ENCODE measurements at regions not wholly inside any gene's neighbourhood (a gene's known extent, or its start where the extent isn't known, plus 50 kb on each side); places are given as distances from the start of the nearest gene placed in this dataset.

- H3K9ac ChIP-seq (ENCODE audit: low read depth, low read length): no peak overlapping the region
- H3K4me3 ChIP-seq (ENCODE audit: low read length): no peak overlapping the region
- peaks cover 25% of the 10 kb centered on the region for H3K4me1 ChIP-seq (ENCODE audit: control insufficient read depth, insufficient read depth, low read length)
- H3K9me3 ChIP-seq (replicated peaks; ENCODE audit: low read length): no peaks in the 10 kb centered on the region
- no peak overlapping the region for H3K4me2 ChIP-seq (ENCODE audit: low read length)
- H3K36me3 ChIP-seq (ENCODE audit: insufficient read depth, low read length): no peaks in the 10 kb centered on the region
- no peaks in the 10 kb centered on the region for H3K27me3 ChIP-seq (ENCODE audit: control insufficient read depth, insufficient read depth, low read length)
Measured at GRCh38 chr3:154782151-154782550, 298.0 kb upstream of the MME start.

- H3K9ac ChIP-seq (ENCODE audit: low read depth, low read length): no peak overlapping the region
- H3K4me2 ChIP-seq (ENCODE audit: low read length): no peak overlapping the region
- H3K27me3 ChIP-seq (ENCODE audit: control insufficient read depth, insufficient read depth, low read length): no peaks in the 10 kb centered on the region
- no peaks in the 10 kb centered on the region for H3K36me3 ChIP-seq (ENCODE audit: insufficient read depth, low read length)
- H3K9me3 ChIP-seq (replicated peaks; ENCODE audit: low read length): no peaks in the 10 kb centered on the region
- H3K4me1 ChIP-seq (ENCODE audit: control insufficient read depth, insufficient read depth, low read length): peaks cover 25% of the 10 kb centered on the region
- no peak overlapping the region for H3K4me3 ChIP-seq (ENCODE audit: low read length)
Measured at GRCh38 chr3:154781595-154781994, 298.5 kb upstream of the MME start.

GRCh38 chr3:154780263-154780662 is 299.9 kb upstream of the MME start:
- no peak overlapping the region for H3K4me2 ChIP-seq (ENCODE audit: low read length)
- H3K36me3 ChIP-seq (ENCODE audit: insufficient read depth, low read length): no peaks in the 10 kb centered on the region
- H3K27me3 ChIP-seq (ENCODE audit: control insufficient read depth, insufficient read depth, low read length): no peaks in the 10 kb centered on the region
- no peak overlapping the region for H3K4me3 ChIP-seq (ENCODE audit: low read length)
- H3K4me1 ChIP-seq (ENCODE audit: control insufficient read depth, insufficient read depth, low read length): peaks cover 25% of the 10 kb centered on the region
- no peaks in the 10 kb centered on the region for H3K9me3 ChIP-seq (replicated peaks; ENCODE audit: low read length)
- no peak overlapping the region for H3K9ac ChIP-seq (ENCODE audit: low read depth, low read length)

- no peaks in the 10 kb centered on the region for H3K9me3 ChIP-seq (replicated peaks; ENCODE audit: low read length)
- no peaks in the 10 kb centered on the region for H3K36me3 ChIP-seq (ENCODE audit: insufficient read depth, low read length)
- peaks cover 25% of the 10 kb centered on the region for H3K4me1 ChIP-seq (ENCODE audit: control insufficient read depth, insufficient read depth, low read length)
Measured at GRCh38 chr3:154779571-154779970, 300.5 kb upstream of the MME start.

GRCh38 chr3:154778057-154778456 is 302.1 kb upstream of the MME start:
- no peaks in the 10 kb centered on the region for H3K36me3 ChIP-seq (ENCODE audit: insufficient read depth, low read length)
- no peak overlapping the region for H3K4me3 ChIP-seq (ENCODE audit: low read length)
- H3K27me3 ChIP-seq (ENCODE audit: control insufficient read depth, insufficient read depth, low read length): no peaks in the 10 kb centered on the region
- no peak overlapping the region for H3K4me2 ChIP-seq (ENCODE audit: low read length)
- H3K4me1 ChIP-seq (ENCODE audit: control insufficient read depth, insufficient read depth, low read length): peaks cover 19% of the 10 kb centered on the region
- H3K9ac ChIP-seq (ENCODE audit: low read depth, low read length): no peak overlapping the region
- H3K9me3 ChIP-seq (replicated peaks; ENCODE audit: low read length): no peaks in the 10 kb centered on the region

More at GRCh38 chr3:154779571-154779970, 300.5 kb upstream of the MME start:
- Histone ChIP-seq H3K27me3 (ENCODE audit: control insufficient read depth, insufficient read depth, low read length) (no peaks in the 10 kb centered on the region), H3K9ac (ENCODE audit: low read depth, low read length) (peak overlapping the region; percentile 44), H3K4me2 (ENCODE audit: low read length) (peak overlapping the region; percentile 16), H3K4me3 (ENCODE audit: low read length) (no peak overlapping the region)

- Histone ChIP-seq H3K36me3 (ENCODE audit: insufficient read depth, low read length) (no peaks in the 10 kb centered on the region), H3K4me1 (ENCODE audit: control insufficient read depth, insufficient read depth, low read length) (peaks cover 17% of the 10 kb centered on the region), H3K4me3 (ENCODE audit: low read length) (no peak overlapping the region), H3K4me2 (ENCODE audit: low read length) (no peak overlapping the region), H3K9ac (ENCODE audit: low read depth, low read length) (no peak overlapping the region), H3K9me3 (replicated peaks; ENCODE audit: low read length) (no peaks in the 10 kb centered on the region), H3K27me3 (ENCODE audit: control insufficient read depth, insufficient read depth, low read length) (no peaks in the 10 kb centered on the region)
Measured at GRCh38 chr3:154776549-154777225, 303.4 kb upstream of the MME start.

- Histone ChIP-seq H3K4me3 (ENCODE audit: low read length) (no peak overlapping the region), H3K36me3 (ENCODE audit: insufficient read depth, low read length) (no peaks in the 10 kb centered on the region), H3K9me3 (replicated peaks; ENCODE audit: low read length) (no peaks in the 10 kb centered on the region)
Measured at GRCh38 chr3:154775821-154776548, 304.1 kb upstream of the MME start.

GRCh38 chr3:154766765-154767503 is 313.2 kb upstream of the MME start:
- Histone ChIP-seq H3K4me3 (ENCODE audit: low read length) (no peak overlapping the region), H3K4me2 (ENCODE audit: low read length) (no peak overlapping the region), H3K27me3 (ENCODE audit: control insufficient read depth, insufficient read depth, low read length) (no peaks in the 10 kb centered on the region), H3K36me3 (ENCODE audit: insufficient read depth, low read length) (no peaks in the 10 kb centered on the region), H3K9ac (ENCODE audit: low read depth, low read length) (no peak overlapping the region), H3K9me3 (replicated peaks; ENCODE audit: low read length) (no peaks in the 10 kb centered on the region), H3K4me1 (ENCODE audit: control insufficient read depth, insufficient read depth, low read length) (no peaks in the 10 kb centered on the region)

More at GRCh38 chr3:154775821-154776548, 304.1 kb upstream of the MME start:
- Histone ChIP-seq H3K27me3 (ENCODE audit: control insufficient read depth, insufficient read depth, low read length) (no peaks in the 10 kb centered on the region), H3K9ac (ENCODE audit: low read depth, low read length) (no peak overlapping the region), H3K4me2 (ENCODE audit: low read length) (no peak overlapping the region), H3K4me1 (ENCODE audit: control insufficient read depth, insufficient read depth, low read length) (peaks cover 17% of the 10 kb centered on the region)

GRCh38 chr3:154764856-154765640 is 315.1 kb upstream of the MME start:
- no peak overlapping the region for H3K4me2 ChIP-seq (ENCODE audit: low read length)
- H3K9ac ChIP-seq (ENCODE audit: low read depth, low read length): no peak overlapping the region
- H3K9me3 ChIP-seq (replicated peaks; ENCODE audit: low read length): no peaks in the 10 kb centered on the region
- H3K4me3 ChIP-seq (ENCODE audit: low read length): no peak overlapping the region
- no peaks in the 10 kb centered on the region for H3K4me1 ChIP-seq (ENCODE audit: control insufficient read depth, insufficient read depth, low read length)
- no peaks in the 10 kb centered on the region for H3K27me3 ChIP-seq (ENCODE audit: control insufficient read depth, insufficient read depth, low read length)
- no peaks in the 10 kb centered on the region for H3K36me3 ChIP-seq (ENCODE audit: insufficient read depth, low read length)

- no peaks in the 10 kb centered on the region for H3K36me3 ChIP-seq (ENCODE audit: insufficient read depth, low read length)
- no peak overlapping the region for H3K4me3 ChIP-seq (ENCODE audit: low read length)
- H3K27me3 ChIP-seq (ENCODE audit: control insufficient read depth, insufficient read depth, low read length): no peaks in the 10 kb centered on the region
- no peak overlapping the region for H3K9ac ChIP-seq (ENCODE audit: low read depth, low read length)
- H3K4me2 ChIP-seq (ENCODE audit: low read length): no peak overlapping the region
- H3K4me1 ChIP-seq (ENCODE audit: control insufficient read depth, insufficient read depth, low read length): no peaks in the 10 kb centered on the region
- no peaks in the 10 kb centered on the region for H3K9me3 ChIP-seq (replicated peaks; ENCODE audit: low read length)
Measured at GRCh38 chr3:154762486-154762885, 317.6 kb upstream of the MME start.

- Histone ChIP-seq H3K4me2 (ENCODE audit: low read length) (no peak overlapping the region), H3K4me1 (ENCODE audit: control insufficient read depth, insufficient read depth, low read length) (no peaks in the 10 kb centered on the region), H3K9me3 (replicated peaks; ENCODE audit: low read length) (no peaks in the 10 kb centered on the region), H3K9ac (ENCODE audit: low read depth, low read length) (no peak overlapping the region), H3K27me3 (ENCODE audit: control insufficient read depth, insufficient read depth, low read length) (no peaks in the 10 kb centered on the region), H3K36me3 (ENCODE audit: insufficient read depth, low read length) (no peaks in the 10 kb centered on the region), H3K4me3 (ENCODE audit: low read length) (no peak overlapping the region)
Measured at GRCh38 chr3:154759966-154760365, 320.2 kb upstream of the MME start.
